Peyer's patch (tissue), 4 donors: ENCODE measurements at regions not wholly inside any gene's neighbourhood (a gene's known extent, or its start where the extent isn't known, plus 50 kb on each side); places are given as distances from the start of the nearest gene placed in this dataset.

Source experiments
- CTCF ChIP-seq, 6 experiments: fragments of 450-650 bp in 4 of 6; fragments of 200-600 bp in 2 of 6; sonication (generic) in 1 of 6; IDR thresholded peaks; one replicate each; pipeline ENCODE4 v1.5.1; 2017 to 2019; ENCODE audit warnings: antibody characterized with exemption in 6 of 6, mild to moderate bottlenecking in 3 of 6, moderate library complexity in 1 of 6
- POLR2A ChIP-seq, 2 donors: fragments of 450-650 bp; IDR thresholded peaks; one replicate each; pipeline ENCODE4 v1.5.1; 2017; ENCODE audit warnings: antibody characterized with exemption in 2 of 2, mild to moderate bottlenecking in 2 of 2, moderate library complexity in 2 of 2

DNA sequence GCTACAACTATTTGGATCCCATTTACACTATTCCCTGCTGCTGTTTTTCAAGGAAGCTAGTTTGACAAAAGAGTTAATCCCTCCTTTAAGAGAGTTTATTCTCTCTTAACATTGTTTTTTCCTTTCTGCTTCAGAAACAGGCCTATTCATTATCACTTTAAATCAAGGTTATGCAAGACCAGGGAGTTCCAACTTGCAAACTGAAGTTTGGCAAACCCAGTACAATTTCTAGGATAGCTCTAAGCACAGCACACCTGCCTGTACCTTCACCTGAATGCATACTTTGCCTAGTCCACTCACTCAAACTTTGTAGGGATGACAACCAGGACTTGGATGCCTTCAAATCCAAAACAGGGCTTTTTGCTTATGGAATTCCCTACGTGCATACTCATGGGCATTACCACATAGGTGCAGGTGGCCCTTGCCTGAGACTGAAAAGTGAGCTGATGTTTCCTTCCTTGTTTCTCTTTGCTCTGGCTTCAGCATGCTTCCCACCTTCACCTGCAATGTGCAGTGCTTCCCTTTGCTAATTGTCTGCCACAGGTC is 193.8 kb upstream of the MMADHC start:
- TF ChIP-seq POLR2A (IDR thresholded peaks at IDR 0.05): no peak
- no peak for TF ChIP-seq CTCF (IDR thresholded peaks at IDR 0.05)
